Glomerular visceral epithelial cell (primary cell): ENCODE measurements at regions not wholly inside any gene's neighbourhood (a gene's known extent, or its start where the extent isn't known, plus 50 kb on each side); places are given as distances from the start of the nearest gene placed in this dataset.

Experiments used
- DNase-seq: peaks from one replicate; pipeline ENCODE4 v3.0.0-alpha.2; 2016; ENCODE audit errors: extremely low spot score

- DNase-seq = no peak
Measured at GRCh38 chr2:126748188-126748760, 92.3 kb downstream of the GYPC start.

DNA sequence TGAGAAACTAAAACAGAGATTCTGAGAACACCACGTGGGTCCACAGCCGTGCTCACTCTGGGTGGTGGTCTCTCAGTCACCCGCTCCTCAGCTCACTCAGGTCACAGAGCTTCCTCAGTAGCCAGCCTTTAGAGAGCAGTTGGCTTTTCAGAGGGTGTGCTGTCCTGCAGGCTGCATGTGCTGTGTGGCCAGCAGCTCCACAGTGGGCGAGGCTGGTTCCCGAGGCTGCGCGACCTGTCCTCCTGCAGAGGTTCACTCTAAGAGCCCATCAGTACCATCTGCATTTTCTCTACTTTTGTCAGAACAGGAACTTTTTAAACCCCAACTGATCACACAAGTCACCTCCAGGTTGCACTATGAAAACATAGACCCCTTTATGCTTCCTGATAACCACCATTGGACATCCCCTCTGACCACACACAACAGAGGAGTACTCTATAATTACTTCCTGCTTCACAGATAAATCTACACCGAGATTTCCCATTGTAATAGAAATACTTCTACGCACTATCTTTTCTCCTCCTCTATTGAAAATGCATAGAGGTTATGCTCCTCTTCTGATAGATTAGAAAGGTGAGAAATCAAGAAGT, 93.1 kb downstream of the GYPC start:
- DNase-seq = no peak

- no peak for DNase-seq
Measured at GRCh38 chr2:126749537-126749936, 93.6 kb downstream of the GYPC start.

GRCh38 chr2:126750506-126750905, 94.5 kb downstream of the GYPC start:
- no peak for DNase-seq

DNA sequence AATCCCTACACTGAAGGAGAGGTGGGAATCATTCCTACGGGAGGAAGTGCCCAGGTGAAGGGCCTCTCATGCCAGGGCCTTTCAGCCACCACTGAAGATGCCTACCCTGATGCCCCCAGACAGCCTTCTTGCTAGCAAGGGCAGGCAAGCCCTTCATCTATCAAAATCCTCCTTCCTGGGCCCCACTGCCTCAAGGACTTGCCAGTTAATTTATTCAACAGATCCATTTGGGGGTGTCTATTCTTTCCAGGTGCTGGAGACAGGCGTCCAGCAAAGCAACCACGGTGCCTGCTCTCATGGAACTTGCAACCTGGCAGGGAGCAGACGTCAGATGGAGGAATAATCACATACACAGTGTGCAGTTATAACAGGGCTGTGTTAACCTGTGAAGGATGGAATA, 95.5 kb downstream of the GYPC start:
- no peak for DNase-seq

DNA sequence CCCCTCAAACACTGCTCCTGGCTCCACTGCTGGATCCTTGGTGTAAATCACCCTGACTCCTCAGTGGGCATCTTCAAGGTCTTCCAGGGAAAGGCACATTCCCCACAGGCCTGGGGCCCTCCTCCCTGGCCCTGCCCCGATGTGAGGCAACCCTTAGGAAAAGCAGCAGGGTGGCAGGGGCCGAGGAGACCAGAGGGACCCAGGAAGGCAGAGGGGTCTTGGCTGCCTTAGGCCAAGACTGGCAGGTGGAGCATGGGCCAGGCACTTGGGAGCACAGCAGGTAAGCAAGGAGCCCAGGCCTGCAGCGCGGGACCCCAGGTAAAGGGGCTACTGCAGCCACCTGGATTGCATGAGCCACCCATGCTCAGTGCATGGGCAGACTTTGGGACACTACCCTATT, 96.9 kb downstream of the GYPC start:
- no peak for DNase-seq

DNA sequence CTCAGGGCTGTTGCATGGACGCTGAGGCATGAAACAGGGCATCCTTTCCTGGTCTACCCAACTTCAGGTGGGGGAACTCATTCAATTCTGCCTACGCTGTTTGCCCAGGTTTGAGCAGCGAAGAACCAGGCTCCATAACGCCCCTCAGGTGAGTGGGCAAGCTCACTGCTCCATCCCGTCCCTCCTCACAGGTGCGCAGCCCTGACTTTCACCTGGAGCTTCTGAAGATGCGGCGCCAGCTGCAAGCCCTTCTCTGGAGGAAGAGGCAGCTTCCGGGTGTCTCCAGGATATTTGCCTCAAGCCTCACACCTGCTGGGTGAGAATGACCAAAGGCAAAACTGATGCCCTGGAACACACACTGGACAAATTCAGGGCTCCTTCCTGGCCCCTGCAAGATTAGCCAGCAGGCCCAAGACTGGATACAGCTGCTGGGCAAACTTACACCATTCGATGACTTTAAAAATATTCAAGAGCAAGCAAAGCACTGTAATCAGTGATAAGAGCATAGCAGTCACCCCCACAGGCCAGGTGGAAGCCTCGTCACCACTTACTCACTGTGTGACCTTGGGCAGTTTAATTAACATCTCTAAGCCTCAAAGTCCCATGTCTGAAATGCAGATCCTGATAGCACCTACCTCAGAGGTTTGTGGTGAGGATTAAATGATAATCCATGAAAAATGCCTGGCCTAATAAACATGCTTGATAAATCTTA, 97.7 kb downstream of the GYPC start:
- no peak for DNase-seq

GRCh38 chr2:126754240-126755004, 98.5 kb downstream of the GYPC start:
- DNase-seq = no peak

- DNase-seq = no peak
Measured at GRCh38 chr2:126756125-126756524, 100.2 kb downstream of the GYPC start.

DNA sequence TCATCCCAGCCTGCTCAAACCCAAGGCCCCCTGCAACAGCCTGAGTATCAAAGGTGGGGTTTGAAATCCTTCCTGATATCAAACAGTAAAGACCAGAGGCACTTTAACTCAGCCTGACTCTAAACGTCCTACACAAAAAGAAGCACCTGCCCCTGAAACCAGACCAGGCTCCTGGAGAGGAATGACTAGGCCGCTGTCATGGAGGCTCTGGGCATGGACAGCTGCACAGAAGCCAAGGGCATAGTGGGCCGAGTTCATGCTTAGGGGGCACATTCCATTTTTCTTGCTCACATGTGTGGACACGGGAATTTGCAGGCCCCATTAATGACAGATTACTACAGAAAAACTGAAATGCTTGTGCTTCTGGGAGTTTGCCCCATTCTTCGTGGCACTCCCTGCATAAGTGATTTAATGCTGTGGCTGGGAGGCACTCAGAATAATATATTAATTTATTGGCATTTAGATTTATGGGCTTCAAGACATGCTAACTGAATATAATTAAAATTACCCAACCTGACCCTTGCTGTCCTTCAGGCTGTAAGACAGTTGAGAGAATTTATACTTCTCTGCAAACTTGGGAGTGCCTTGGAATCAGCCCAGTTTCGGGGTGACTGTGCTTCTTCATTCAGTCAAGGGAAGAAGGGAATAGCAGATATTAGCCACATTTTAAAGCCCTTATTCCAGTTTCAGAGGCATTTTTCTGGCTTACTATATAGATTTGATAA, 105.5 kb downstream of the GYPC start:
- no peak for DNase-seq

DNA sequence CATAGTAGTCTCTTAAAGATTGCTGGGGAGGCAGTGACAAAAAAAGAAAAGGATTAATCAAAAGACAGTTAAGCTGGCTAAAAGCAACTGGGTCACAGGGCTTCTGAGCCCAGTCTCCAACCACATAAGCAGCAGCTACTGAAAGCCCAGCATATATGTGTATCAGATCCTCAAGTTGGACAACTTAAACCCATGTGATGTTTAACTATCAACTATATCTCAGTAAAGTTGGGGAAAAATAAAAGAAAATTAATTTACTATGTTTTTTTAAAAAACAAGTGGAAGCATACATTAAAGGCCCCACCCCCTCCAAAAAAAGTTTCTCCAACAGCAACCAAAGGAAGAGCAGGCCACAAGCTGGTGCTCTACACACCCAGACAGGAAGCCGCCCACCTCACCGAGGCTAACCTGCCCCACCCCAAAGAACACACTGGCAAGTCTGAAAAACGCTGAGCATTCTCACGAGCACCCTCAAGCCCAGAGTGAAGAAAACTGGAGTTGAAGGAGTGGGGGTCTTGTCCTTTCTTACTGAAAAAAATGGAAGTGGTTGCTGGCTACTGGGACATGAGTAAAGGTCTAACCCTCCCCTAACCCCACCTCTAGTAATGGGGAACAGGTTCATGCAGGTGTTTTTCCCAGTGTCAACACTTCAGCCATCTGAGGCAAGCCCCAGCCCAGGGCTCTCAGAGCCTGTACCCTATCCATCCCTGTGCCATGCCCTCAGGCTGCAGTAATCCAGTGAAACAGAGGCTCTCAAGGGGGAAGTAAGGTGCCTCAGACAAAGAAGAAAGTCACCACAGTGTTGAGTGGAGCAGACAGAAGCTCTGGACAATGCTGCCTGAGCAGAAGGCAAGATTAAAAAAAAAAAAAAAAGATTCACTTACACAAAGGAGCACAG, 106.3 kb downstream of the GYPC start:
- DNase-seq = no peak

GRCh38 chr2:126764686-126765265, 108.8 kb downstream of the GYPC start:
- no peak for DNase-seq

- DNase-seq = no peak
Measured at GRCh38 chr2:126765395-126765794, 109.4 kb downstream of the GYPC start.

DNA sequence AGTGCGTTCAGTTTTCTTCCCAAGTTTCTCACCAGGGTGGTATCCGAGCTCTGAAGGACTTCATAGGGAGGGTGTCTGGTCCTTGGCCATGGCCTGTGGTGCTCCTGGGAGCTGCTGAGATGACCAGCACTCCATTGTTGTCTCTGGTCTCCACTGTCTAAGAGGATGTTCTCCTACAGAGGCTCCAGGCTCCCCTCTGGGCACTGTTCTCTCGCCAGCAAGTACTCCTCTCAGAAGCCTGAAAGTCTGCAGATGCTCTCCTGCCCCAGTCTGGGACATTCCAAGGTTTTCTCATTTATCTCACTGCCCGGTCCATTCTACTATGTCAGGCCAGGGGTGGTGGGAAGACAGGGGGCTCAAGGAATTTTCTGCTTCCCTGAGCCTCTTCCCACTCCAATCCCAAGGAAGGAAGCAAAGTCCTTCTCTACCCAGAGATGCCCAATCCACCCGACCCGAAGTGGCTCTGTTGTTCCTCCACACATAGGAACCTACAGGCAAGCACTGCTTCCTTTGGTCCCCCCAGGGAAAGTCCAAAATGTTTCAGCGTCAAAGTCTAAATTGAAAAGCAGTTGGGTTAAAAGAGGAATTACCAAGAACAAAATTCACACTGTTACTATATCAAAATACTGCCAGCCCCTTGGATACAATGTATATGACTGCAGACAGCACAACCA, 110.5 kb downstream of the GYPC start:
- no peak for DNase-seq

- DNase-seq = no peak
Measured at GRCh38 chr2:126766969-126767296, 111.0 kb downstream of the GYPC start.

- DNase-seq = no peak
Measured at GRCh38 chr2:126769118-126769517, 113.2 kb downstream of the GYPC start.

- DNase-seq = no peak
Measured at GRCh38 chr2:126770466-126770865, 114.5 kb downstream of the GYPC start.

DNA sequence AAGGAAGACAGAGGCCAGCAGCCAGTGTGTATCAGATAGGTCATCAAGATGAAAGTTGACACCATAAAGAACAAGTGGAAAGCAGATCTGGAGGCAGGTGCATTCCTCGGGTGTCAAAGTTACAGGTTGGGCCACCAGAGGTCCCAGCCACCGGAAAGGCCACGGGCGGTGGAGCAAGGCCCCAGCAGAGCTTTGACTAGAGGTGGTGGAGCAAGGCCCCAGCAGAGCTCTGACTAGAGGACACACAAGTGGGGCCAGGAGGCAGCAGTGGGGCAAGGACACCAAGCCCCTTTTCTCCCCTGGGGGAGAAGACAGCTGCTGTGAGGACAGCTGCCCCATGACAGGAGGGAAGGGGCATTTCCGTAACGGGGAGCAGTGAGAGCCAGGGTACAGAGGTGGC, 115.1 kb downstream of the GYPC start:
- DNase-seq = no peak

DNA sequence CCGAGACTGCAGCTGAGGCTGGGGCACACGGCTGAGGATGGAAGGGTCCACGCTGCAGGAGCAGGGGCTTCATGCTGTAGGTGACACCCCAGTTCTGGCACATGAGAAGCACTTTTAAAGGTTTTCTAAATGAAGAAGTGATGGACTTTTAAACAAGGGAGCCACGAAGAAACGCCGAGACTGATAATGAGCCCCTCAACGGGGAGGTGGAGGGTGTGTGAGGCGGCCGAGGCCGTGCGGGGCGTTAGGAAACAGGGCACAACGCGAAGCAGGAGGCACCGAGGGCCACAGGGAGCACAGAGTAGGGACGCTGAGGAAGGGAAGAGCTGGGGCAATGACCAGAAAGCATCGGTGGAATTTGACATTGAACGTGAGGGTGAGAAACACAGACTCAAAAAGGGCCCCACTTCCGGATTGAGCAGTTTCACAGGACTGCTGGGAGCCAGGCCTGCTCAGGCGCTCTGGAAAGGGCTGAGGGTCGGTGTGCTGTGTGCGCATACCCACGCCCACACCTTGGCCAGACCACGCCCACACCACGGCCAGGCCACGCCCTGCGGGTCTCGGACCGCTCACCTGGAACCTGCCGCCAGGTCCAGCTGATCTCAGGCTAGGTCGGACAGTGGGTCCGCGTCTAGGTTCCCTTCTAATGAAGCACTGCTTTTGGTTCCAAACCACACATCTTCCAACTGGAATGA, 115.7 kb downstream of the GYPC start:
- no peak for DNase-seq

DNA sequence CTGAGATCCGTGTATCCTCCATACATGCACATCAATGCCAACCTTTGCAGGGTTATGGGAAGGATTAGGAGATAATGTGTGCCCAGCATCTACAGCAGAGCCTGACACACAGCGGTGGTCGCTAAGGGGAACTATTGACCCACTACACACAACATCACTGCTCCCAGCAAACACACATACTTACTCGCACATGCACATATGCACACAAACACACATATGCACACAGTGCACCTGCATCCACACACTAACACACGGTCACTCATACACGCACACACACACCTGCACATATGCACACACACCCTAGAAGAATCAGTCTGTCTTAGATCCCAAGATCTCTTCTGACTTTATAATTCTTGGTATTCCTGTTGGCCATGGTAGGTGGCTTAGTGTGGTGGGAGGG, 118.3 kb downstream of the GYPC start:
- no peak for DNase-seq
